ENCODE measurements at regions not wholly inside any gene's neighbourhood (a gene's known extent, or its start where the extent isn't known, plus 50 kb on each side); places are given as distances from the start of the nearest gene placed in this dataset.

DNA sequence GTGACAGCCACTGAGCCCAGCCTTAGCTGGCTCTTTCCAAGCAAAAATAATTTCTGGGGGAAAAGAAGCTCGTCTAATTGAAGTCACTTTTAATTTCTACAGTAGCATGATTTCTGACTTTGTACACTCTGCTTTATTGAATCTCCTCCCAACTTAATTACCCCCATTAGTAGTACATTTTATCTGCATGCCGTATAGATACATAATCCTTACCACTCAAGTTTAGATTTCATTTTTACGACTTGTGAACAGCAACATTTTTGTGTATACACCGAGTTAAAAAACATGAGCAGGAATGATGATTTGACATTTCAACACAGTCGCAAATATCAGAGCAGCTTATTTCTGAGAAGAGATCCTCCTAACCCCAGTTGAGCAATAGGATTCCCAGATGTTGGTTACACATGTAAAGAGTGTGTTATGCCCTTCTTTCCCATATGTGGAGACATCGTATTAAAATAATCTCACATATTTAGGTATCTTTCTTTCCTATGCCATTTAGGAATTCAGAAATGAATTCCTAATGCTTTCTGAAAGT is 127.3 kb upstream of the MTHFD1L start:
- TF ChIP-seq, protein P1, sequence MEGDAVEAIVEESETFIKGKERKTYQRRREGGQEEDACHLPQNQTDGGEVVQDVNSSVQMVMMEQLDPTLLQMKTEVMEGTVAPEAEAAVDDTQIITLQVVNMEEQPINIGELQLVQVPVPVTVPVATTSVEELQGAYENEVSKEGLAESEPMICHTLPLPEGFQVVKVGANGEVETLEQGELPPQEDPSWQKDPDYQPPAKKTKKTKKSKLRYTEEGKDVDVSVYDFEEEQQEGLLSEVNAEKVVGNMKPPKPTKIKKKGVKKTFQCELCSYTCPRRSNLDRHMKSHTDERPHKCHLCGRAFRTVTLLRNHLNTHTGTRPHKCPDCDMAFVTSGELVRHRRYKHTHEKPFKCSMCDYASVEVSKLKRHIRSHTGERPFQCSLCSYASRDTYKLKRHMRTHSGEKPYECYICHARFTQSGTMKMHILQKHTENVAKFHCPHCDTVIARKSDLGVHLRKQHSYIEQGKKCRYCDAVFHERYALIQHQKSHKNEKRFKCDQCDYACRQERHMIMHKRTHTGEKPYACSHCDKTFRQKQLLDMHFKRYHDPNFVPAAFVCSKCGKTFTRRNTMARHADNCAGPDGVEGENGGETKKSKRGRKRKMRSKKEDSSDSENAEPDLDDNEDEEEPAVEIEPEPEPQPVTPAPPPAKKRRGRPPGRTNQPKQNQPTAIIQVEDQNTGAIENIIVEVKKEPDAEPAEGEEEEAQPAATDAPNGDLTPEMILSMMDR (IDR thresholded peaks at IDR 0.05; ENCODE audit: extremely low read depth, insufficient read depth, missing control alignments): no peak
- no peak for DNase-seq (ENCODE audit: low spot score)
- in situ Hi-C loops (cut with MboI; ENCODE audit: low pct_unique_long_range_greater_than_20kb, low sequenced_read_pairs, unreplicated experiment): no loop called here

DNA sequence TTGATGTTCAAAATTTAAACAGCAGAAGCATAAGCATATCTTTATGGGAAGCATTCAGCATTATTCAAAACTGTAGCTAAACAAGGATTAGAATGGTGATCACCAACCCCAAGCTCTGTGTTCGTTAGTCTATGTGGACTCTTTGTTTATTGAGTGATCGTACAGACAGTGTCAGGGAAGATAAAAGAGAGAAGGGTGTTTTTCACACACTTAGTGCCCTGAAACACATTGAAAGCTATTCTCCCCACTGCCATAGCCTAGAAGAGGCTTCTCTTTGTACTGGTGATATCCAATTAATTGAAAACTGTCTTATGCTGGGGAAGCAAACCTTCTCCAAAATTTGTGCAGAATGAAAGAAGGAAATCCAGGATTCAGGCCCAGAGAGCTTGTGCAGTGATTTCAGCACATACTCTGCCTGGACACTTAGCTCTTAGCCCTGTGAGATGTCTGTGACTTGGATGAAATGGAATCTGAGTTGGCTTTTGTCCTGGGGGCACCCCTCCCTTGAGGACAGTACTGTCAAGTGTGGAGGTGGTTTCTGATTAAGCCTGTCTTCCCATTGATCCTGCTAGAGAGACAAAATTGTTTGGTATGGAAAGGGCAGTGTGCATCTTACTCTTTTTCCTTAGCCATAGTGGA is 125.7 kb upstream of the MTHFD1L start:
- DNase-seq (ENCODE audit: low spot score): no peak
- in situ Hi-C loops (cut with MboI; ENCODE audit: low pct_unique_long_range_greater_than_20kb, low sequenced_read_pairs, unreplicated experiment): no loop called here
- TF ChIP-seq, protein P1 (IDR thresholded peaks at IDR 0.05; ENCODE audit: extremely low read depth, insufficient read depth, missing control alignments): no peak

DNA sequence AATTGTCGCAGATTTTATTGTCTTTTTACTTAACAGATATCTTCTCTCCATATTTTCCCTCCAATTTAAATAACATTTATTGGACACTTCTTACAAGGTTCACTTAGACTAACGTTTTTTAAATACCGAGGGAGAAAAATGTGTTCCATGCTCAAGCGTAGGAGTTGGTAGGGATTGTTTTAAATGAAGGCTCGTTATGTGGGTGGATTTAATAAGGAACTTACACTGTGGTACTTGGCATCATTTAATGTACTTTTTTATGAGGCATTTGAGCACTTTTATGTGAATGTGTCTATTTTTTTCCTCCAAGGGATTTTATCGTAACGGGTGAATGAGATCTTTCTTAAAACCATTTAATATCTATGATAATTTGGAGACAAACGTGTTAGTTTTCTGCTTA is 125.0 kb upstream of the MTHFD1L start:
- no peak for DNase-seq (ENCODE audit: low spot score)
- in situ Hi-C loops (cut with MboI; ENCODE audit: low pct_unique_long_range_greater_than_20kb, low sequenced_read_pairs, unreplicated experiment): no loop called here
- TF ChIP-seq, protein P1 (IDR thresholded peaks at IDR 0.05; ENCODE audit: extremely low read depth, insufficient read depth, missing control alignments): no peak

DNA sequence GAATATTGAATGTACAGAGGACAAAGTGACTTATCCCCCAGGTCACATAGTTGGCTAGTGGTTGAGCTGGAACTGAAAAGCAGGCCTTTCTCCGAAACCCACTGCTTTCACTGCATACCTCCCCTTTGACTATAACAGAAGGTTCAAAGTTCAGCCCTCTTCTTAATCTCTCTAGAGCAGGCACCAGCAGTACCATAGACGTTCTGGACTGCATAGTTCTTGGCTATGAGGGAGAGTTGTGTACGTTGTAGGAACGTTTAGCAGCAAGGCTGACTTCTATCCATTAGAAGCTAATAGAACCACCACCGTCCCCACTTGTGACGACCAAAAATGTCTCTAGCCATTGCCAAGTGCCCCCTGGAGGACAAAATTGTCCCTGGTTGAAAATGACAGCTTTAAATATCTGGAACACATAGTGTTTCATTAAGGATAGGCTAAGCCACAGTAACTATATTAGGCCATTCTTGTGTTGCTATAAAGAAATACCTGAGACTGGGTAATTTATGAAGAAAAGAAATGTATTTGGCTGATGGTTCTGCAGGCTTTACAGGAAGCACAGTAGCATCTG is 123.8 kb upstream of the MTHFD1L start:
- TF ChIP-seq, protein P1 (IDR thresholded peaks at IDR 0.05; ENCODE audit: extremely low read depth, insufficient read depth, missing control alignments): peak; percentile 50
- in situ Hi-C loops (cut with MboI; ENCODE audit: low pct_unique_long_range_greater_than_20kb, low sequenced_read_pairs, unreplicated experiment): no loop called here
- DNase-seq (ENCODE audit: low spot score): peak; percentile 41

DNA sequence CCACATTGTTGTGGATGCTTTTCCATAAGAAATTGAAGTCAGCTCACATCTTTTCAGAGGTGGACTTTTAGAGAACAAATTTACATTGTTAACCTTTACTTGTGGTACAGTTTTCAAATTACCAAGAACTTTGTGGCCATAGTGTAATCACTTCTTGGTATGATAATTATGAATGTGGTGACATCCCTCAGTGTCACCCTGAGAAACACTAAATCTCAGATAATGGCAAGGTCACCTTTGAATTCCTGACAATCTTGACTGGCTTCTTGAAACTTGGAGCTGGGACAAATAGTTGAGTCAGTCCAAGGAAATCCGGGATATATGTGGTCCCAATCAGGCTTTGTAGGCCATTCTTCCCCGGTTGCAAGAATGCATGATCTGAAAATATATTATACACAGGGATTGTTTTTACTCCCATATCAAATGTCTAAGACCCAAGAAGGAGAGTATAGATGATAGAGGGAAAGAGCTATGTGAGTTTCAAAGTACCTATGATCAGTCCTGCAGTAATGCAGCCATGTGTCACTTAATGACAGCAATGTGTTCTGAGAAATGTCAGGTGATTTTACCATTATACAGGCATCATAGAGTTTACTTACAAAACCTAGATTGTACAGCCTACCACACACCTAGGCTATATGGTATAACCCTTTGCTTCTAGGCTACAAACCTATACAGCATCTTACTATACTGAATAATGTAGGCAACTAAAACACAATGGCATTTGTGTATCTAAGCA is 120.8 kb upstream of the MTHFD1L start:
- in situ Hi-C loops (cut with MboI; ENCODE audit: low pct_unique_long_range_greater_than_20kb, low sequenced_read_pairs, unreplicated experiment): no loop called here
- DNase-seq (ENCODE audit: low spot score): no peak
- TF ChIP-seq, protein P1 (IDR thresholded peaks at IDR 0.05; ENCODE audit: extremely low read depth, insufficient read depth, missing control alignments): no peak

DNA sequence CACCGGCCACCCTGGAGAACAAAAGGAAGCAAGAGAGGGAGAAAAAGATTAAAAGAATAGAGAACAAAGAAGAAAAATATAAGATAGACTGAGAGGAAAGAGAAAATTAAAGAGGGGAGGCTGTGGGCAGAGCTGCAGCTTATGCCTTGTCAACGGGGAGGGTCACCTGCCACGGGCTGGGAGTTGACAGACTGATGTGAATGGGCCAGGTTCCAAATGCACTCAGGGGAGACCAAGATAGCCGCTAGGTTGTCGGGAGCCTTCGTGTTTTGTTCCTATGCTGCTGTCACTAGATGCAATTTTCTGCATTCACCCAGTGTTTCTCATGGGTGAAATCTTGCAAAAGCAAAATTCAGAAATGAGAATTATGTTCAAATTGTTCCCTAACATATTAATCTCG is 119.6 kb upstream of the MTHFD1L start:
- in situ Hi-C loops (cut with MboI; ENCODE audit: low pct_unique_long_range_greater_than_20kb, low sequenced_read_pairs, unreplicated experiment): no loop called here
- DNase-seq (ENCODE audit: low spot score): no peak
- TF ChIP-seq, protein P1 (IDR thresholded peaks at IDR 0.05; ENCODE audit: extremely low read depth, insufficient read depth, missing control alignments): no peak

All from GM13977 (cell line).